GM12878 (cell line): ENCODE measurements at regions not wholly inside any gene's neighbourhood (a gene's known extent, or its start where the extent isn't known, plus 50 kb on each side); places are given as distances from the start of the nearest gene placed in this dataset.

Experiments used
- ATAC-seq: fragments of 200-7000 bp; cut with Tn5 transposase; 3 replicates; pipeline ENCODE4 v1.9.1; 2020; ENCODE audit warnings: mild to moderate bottlenecking, moderate library complexity
- BruUV-seq: library from RNA; stranded (reverse); fragments of 400-500 nt; replicated peaks from 2 replicates; lab custom pipeline; 2021; lab: Mats Ljungman, UMichigan
- CTCF ChIA-PET: fragments of 300-600 bp; sonication (Branson Sonifier 250); formaldehyde crosslinking; extraction: SDS; loops from one replicate; lab custom pipeline; 2021; ENCODE audit warnings: inconsistent platforms; lab: Yijun Ruan, JAX
- POLR2A ChIA-PET: fragments of 350-600 bp; formaldehyde crosslinking; extraction: SDS; loops from one replicate; lab custom pipeline; 2021; ENCODE audit warnings: inconsistent platforms; lab: Charles Lee
- RAD21 ChIA-PET: fragments of 300-600 bp; sonication (Branson Sonifier 250); formaldehyde crosslinking; loops from one replicate; lab custom pipeline; 2023; ENCODE audit warnings: antibody characterized with exemption; ENCODE audit not compliant: unreplicated experiment; lab: Charles Lee
- SMC1A ChIA-PET: fragments of 300-600 bp; sonication (Branson Sonifier 250); formaldehyde crosslinking; loops from one replicate; lab custom pipeline; 2023; ENCODE audit not compliant: unreplicated experiment, uncharacterized antibody; lab: Charles Lee
- DNase-seq: peaks from one replicate; pipeline ENCODE4 v3.0.0-alpha.2; 2011; ENCODE audit warnings: low read depth, low spot score
- FAIRE-seq: peaks from 3 replicates; lab custom pipeline; 2011; peaks lifted over from hg19 to GRCh38; lab: Jason Lieb, UNC
- H2AFZ ChIP-seq: 2 replicates; pipeline ENCODE4 v1.6.0; 2011; ENCODE audit warnings: low read depth, low read length, control low read depth; ENCODE audit not compliant: control insufficient read depth
- H3K27ac ChIP-seq: 2 replicates; pipeline ENCODE4 v1.5.1; 2011; ENCODE audit warnings: control low read depth; ENCODE audit not compliant: control insufficient read depth, insufficient read depth
- H3K27me3 ChIP-seq, 2 experiments: replicated peaks in 1 of 2; 2 replicates each; pipeline versions ENCODE4 v1.6.0 to v1.6.1; 2011; ENCODE audit warnings: low read length in 1 of 2; ENCODE audit not compliant: control insufficient read depth in 2 of 2, insufficient read depth in 2 of 2
- H3K36me3 ChIP-seq, 2 experiments: 2 replicates each; pipeline ENCODE4 v1.5.1; 2011; ENCODE audit warnings: low read length in 1 of 2; ENCODE audit not compliant: control insufficient read depth in 2 of 2, insufficient read depth in 2 of 2
- H3K4me1 ChIP-seq: 2 replicates; pipeline ENCODE4 v1.6.1; 2011; ENCODE audit warnings: mild to moderate bottlenecking, low read length, moderate library complexity, mixed read lengths; ENCODE audit not compliant: control insufficient read depth, insufficient read depth
- H3K4me2 ChIP-seq: 2 replicates; pipeline ENCODE4 v1.6.0; 2011; ENCODE audit warnings: control low read depth; ENCODE audit not compliant: control insufficient read depth, insufficient read depth
- H3K4me3 ChIP-seq: fragments of 200-600 bp; sonication (generic); 2 replicates; pipeline ENCODE4 v1.5.1; 2016
- H3K79me2 ChIP-seq: 2 replicates; pipeline ENCODE4 v1.6.0; 2011; ENCODE audit warnings: low read length; ENCODE audit not compliant: control insufficient read depth, insufficient read depth
- H3K9ac ChIP-seq: 2 replicates; pipeline ENCODE4 v1.8.0; 2011; ENCODE audit warnings: low read length, control low read depth, mixed read lengths; ENCODE audit not compliant: control insufficient read depth, insufficient read depth
- H3K9me3 ChIP-seq: replicated peaks from 3 replicates; pipeline ENCODE4 v1.5.1; 2011; ENCODE audit warnings: mild to moderate bottlenecking, low read length; ENCODE audit not compliant: control insufficient read depth, insufficient read depth
- H4K20me1 ChIP-seq: 2 replicates; pipeline ENCODE4 v1.6.0; 2011; ENCODE audit not compliant: control insufficient read depth, insufficient read depth
- CEBPB ChIP-seq, 2 experiments: fragments of 150-350 bp in 1 of 2; IDR thresholded peaks; 2 replicates each; pipeline ENCODE4 v1.6.1; 2012 to 2014; ENCODE audit warnings: low read depth in 2 of 2, low read length in 2 of 2, borderline replicate concordance in 1 of 2, inconsistent platforms in 1 of 2
- CTCF ChIP-seq, 3 experiments: IDR thresholded peaks in 2 of 3; conservative IDR thresholded peaks in 1 of 3; 2 replicates each; pipeline ENCODE4 v1.5.1; 2011; ENCODE audit warnings: low read depth in 3 of 3, low read length in 3 of 3, mild to moderate bottlenecking in 3 of 3, control low read depth in 2 of 3, moderate library complexity in 2 of 3, inconsistent platforms in 1 of 3, mixed read lengths in 1 of 3; ENCODE audit not compliant: control insufficient read depth in 2 of 3, insufficient read depth in 1 of 3; ENCODE audit errors: extremely low read depth in 1 of 3
- MTA3 ChIP-seq: IDR thresholded peaks from 2 replicates; pipeline ENCODE4 v1.6.1; 2012; ENCODE audit warnings: low read length, inconsistent platforms, borderline replicate concordance
- PAX8 ChIP-seq: fragments of 450-650 bp; IDR thresholded peaks from 2 replicates; pipeline ENCODE4 v1.6.1; 2017; ENCODE audit warnings: mild to moderate bottlenecking, moderate library complexity
- PKNOX1 ChIP-seq: fragments of 450-650 bp; IDR thresholded peaks from 2 replicates; pipeline ENCODE4 v1.6.1; 2016; ENCODE audit warnings: mild to moderate bottlenecking
- PML ChIP-seq: IDR thresholded peaks from 2 replicates; pipeline ENCODE4 v1.6.1; 2012; ENCODE audit warnings: low read length, inconsistent platforms
- RELB ChIP-seq: fragments of 450-650 bp; IDR thresholded peaks from 2 replicates; pipeline ENCODE4 v1.6.1; 2017; ENCODE audit warnings: low read depth, mild to moderate bottlenecking, moderate library complexity
- RFX5 ChIP-seq: IDR thresholded peaks from 2 replicates; pipeline ENCODE4 v1.6.1; 2011; ENCODE audit warnings: low read depth, low read length, improper control_type of control experiment
- RUNX3 ChIP-seq: IDR thresholded peaks from 2 replicates; pipeline ENCODE4 v1.6.1; 2012; ENCODE audit warnings: low read length, inconsistent platforms
- TBL1XR1 ChIP-seq: IDR thresholded peaks from 2 replicates; pipeline ENCODE4 v1.6.1; 2012; ENCODE audit warnings: low read depth, low read length, improper control_type of control experiment
- ZBTB4 ChIP-seq: fragments of 450-650 bp; formaldehyde crosslinking; IDR thresholded peaks from 2 replicates; pipeline ENCODE4 v1.4.0; 2022; ENCODE audit warnings: mild to moderate bottlenecking, moderate library complexity
- WGBS: methylation state at CpG from one replicate; pipeline ENCODE4 v1.1.6; 2016; ENCODE audit warnings: low lambda C conversion rate; ENCODE audit not compliant: insufficient replicate concordance, insufficient coverage; ENCODE audit errors: missing lambda C conversion rate; 5-methylcytosine and 5-hydroxymethylcytosine counted together
- in situ Hi-C: fragments of 300-500 bp; cut with MboI; formaldehyde crosslinking; loops from 9 replicates; pipeline ENCODE4 v1.14.3; 2018; ENCODE audit warnings: mixed read lengths
- intact Hi-C: fragments of 100-400 bp; cut with micrococcal nuclease; formaldehyde crosslinking; loops from one replicate; pipeline ENCODE4 v1.14.2; 2022; ENCODE audit not compliant: unreplicated experiment

- ATAC-seq (no peak), DNase-seq (no peak), FAIRE-seq (no peak)
- WGBS: 25% methylated on average over 4 of the region's 4 CpGs
- intact Hi-C loops (no loop called here), in situ Hi-C loops (no loop called here)
- H3K36me3 ChIP-seq: no peaks in the 10 kb centered on the region
- no peaks in the 10 kb centered on the region for H3K79me2 ChIP-seq
- ChIA-PET POLR2A (no interaction called here), SMC1A (no interaction called here), CTCF (interaction anchor here (1.2 kb wide), 1 partner anchor 14 kb away, joined by 4 read pairs; no protein-coding TSS in a partner anchor), RAD21 (no interaction called here)
- no peak overlapping the region for H3K4me3 ChIP-seq
- H3K9ac ChIP-seq: no peak overlapping the region
- no TSS peak for BruUV-seq
- H3K27ac ChIP-seq: no peak overlapping the region
- H3K4me2 ChIP-seq: no peak overlapping the region
- H4K20me1 ChIP-seq: no peaks in the 10 kb centered on the region
- H3K9me3 ChIP-seq: no peaks in the 10 kb centered on the region
- no peak overlapping the region for H2AFZ ChIP-seq
- H3K27me3 ChIP-seq: no peaks in the 10 kb centered on the region
- H3K4me1 ChIP-seq: no peaks in the 10 kb centered on the region
- TF ChIP-seq MTA3 (no peak), CTCF (IDR thresholded peaks at IDR 0.05 in 2 of 3, conservative IDR thresholded peaks at IDR 0.05 in 1 of 3; ENCODE audit: control insufficient read depth in 2 of 3, extremely low read depth in 1 of 3, insufficient read depth in 1 of 3, low read depth in 3 of 3, low read length in 3 of 3) (no peak), PML (no peak), RELB (no peak), RFX5 (no peak), PAX8 (no peak), RUNX3 (no peak), ZBTB4 (no peak), TBL1XR1 (no peak), CEBPB (IDR thresholded peaks at IDR 0.05; ENCODE audit: borderline replicate concordance in 1 of 2, low read depth in 2 of 2, low read length in 2 of 2) (no peak), PKNOX1 (no peak)
Observed at GRCh38 chr3:145739926-145740325, 421.1 kb downstream of the PLOD2 start.
